HL-60 (cell line): ENCODE measurements at regions not wholly inside any gene's neighbourhood (a gene's known extent, or its start where the extent isn't known, plus 50 kb on each side); places are given as distances from the start of the nearest gene placed in this dataset.

Experiments
- GABPA ChIP-seq: IDR thresholded peaks from 2 replicates; pipeline ENCODE4 v1.6.1; 2012; ENCODE audit warnings: low read depth
- POLR2AphosphoS5 ChIP-seq: IDR thresholded peaks from 2 replicates; pipeline ENCODE4 v1.6.1; 2012; ENCODE audit warnings: low read depth
- TF ChIP-seq, protein P1 (sequence below): IDR thresholded peaks from one replicate; pipeline ENCODE4 v1.5.1; 2011; ENCODE audit warnings: low read length, control low read depth, inconsistent platforms; ENCODE audit not compliant: insufficient read depth
- TF ChIP-seq, protein P2 (sequence below): IDR thresholded peaks from 2 replicates; pipeline ENCODE4 v1.6.1; 2012; ENCODE audit warnings: low read depth; ENCODE audit not compliant: insufficient replicate concordance

DNA sequence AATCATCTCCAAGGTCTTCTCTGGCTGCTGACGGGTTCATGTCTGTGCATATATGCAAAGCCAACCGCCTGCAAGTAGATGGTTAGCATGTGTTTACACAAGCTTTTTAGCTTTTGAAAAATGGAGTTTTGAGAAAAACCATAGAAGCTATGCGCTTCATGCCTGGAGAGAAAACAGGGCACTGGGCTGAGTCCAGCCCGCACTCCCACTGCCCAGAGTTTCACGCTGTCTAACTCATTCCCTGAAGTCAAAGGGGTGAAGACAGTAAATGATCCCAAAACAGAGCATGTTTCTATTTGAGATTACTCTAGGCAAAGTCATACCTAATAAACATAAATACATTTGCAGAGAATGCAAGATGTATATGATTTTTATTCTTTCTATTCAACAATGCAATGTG lies 278.8 kb downstream of the IRX2 start:
- TF ChIP-seq, protein P1, sequence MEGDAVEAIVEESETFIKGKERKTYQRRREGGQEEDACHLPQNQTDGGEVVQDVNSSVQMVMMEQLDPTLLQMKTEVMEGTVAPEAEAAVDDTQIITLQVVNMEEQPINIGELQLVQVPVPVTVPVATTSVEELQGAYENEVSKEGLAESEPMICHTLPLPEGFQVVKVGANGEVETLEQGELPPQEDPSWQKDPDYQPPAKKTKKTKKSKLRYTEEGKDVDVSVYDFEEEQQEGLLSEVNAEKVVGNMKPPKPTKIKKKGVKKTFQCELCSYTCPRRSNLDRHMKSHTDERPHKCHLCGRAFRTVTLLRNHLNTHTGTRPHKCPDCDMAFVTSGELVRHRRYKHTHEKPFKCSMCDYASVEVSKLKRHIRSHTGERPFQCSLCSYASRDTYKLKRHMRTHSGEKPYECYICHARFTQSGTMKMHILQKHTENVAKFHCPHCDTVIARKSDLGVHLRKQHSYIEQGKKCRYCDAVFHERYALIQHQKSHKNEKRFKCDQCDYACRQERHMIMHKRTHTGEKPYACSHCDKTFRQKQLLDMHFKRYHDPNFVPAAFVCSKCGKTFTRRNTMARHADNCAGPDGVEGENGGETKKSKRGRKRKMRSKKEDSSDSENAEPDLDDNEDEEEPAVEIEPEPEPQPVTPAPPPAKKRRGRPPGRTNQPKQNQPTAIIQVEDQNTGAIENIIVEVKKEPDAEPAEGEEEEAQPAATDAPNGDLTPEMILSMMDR, result no peak
- TF ChIP-seq GABPA (no peak), POLR2AphosphoS5 (no peak)
- TF ChIP-seq, protein P2, sequence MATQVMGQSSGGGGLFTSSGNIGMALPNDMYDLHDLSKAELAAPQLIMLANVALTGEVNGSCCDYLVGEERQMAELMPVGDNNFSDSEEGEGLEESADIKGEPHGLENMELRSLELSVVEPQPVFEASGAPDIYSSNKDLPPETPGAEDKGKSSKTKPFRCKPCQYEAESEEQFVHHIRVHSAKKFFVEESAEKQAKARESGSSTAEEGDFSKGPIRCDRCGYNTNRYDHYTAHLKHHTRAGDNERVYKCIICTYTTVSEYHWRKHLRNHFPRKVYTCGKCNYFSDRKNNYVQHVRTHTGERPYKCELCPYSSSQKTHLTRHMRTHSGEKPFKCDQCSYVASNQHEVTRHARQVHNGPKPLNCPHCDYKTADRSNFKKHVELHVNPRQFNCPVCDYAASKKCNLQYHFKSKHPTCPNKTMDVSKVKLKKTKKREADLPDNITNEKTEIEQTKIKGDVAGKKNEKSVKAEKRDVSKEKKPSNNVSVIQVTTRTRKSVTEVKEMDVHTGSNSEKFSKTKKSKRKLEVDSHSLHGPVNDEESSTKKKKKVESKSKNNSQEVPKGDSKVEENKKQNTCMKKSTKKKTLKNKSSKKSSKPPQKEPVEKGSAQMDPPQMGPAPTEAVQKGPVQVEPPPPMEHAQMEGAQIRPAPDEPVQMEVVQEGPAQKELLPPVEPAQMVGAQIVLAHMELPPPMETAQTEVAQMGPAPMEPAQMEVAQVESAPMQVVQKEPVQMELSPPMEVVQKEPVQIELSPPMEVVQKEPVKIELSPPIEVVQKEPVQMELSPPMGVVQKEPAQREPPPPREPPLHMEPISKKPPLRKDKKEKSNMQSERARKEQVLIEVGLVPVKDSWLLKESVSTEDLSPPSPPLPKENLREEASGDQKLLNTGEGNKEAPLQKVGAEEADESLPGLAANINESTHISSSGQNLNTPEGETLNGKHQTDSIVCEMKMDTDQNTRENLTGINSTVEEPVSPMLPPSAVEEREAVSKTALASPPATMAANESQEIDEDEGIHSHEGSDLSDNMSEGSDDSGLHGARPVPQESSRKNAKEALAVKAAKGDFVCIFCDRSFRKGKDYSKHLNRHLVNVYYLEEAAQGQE, result no peak
